H9 (cell line): ENCODE measurements at regions not wholly inside any gene's neighbourhood (a gene's known extent, or its start where the extent isn't known, plus 50 kb on each side); places are given as distances from the start of the nearest gene placed in this dataset.

Experiments
- DNase-seq: peaks from one replicate; pipeline ENCODE4 v3.0.0-alpha.2; 2017
- H2AFZ ChIP-seq: one replicate; pipeline ENCODE4 v1.6.1; 2013; ENCODE audit warnings: mild to moderate bottlenecking, low read length, control low read depth, moderate library complexity
- H2AK5ac ChIP-seq: 2 replicates; pipeline ENCODE4 v1.6.1; 2013; ENCODE audit warnings: low read length, control low read depth, mixed read lengths; ENCODE audit not compliant: insufficient read length
- H2BK120ac ChIP-seq: one replicate; pipeline ENCODE4 v1.6.1; 2013; ENCODE audit warnings: low read depth, mild to moderate bottlenecking, low read length, control low read depth, inconsistent platforms; ENCODE audit not compliant: poor library complexity, severe bottlenecking
- H2BK12ac ChIP-seq: 2 replicates; pipeline ENCODE4 v1.6.1; 2013; ENCODE audit warnings: low read length, control low read depth, mixed read lengths, low read depth; ENCODE audit not compliant: insufficient read length
- H2BK15ac ChIP-seq: 2 replicates; pipeline ENCODE4 v1.6.1; 2013; ENCODE audit warnings: low read depth, low read length, control low read depth
- H2BK20ac ChIP-seq: one replicate; pipeline ENCODE4 v1.6.1; 2013; ENCODE audit warnings: low read depth, mild to moderate bottlenecking, low read length, control low read depth, inconsistent platforms; ENCODE audit not compliant: poor library complexity, severe bottlenecking
- H2BK5ac ChIP-seq: 2 replicates; pipeline ENCODE4 v1.6.1; 2013; ENCODE audit warnings: low read length, control low read depth, mixed read lengths; ENCODE audit not compliant: insufficient read length
- H3K14ac ChIP-seq: 2 replicates; pipeline ENCODE4 v1.6.1; 2013; ENCODE audit warnings: low read length, control low read depth; ENCODE audit not compliant: insufficient read depth
- H3K18ac ChIP-seq: 2 replicates; pipeline ENCODE4 v1.6.1; 2013; ENCODE audit warnings: low read depth, mild to moderate bottlenecking, mixed read lengths, low read length, control low read depth; ENCODE audit not compliant: insufficient read length
- H3K23ac ChIP-seq: 2 replicates; pipeline ENCODE4 v1.6.1; 2013; ENCODE audit warnings: low read length, control low read depth, mixed read lengths, low read depth; ENCODE audit not compliant: insufficient read length
- H3K23me2 ChIP-seq: 2 replicates; pipeline ENCODE4 v1.6.1; 2013; ENCODE audit warnings: low read depth, mild to moderate bottlenecking, mixed read lengths, low read length, control low read depth; ENCODE audit not compliant: insufficient read length, poor library complexity, severe bottlenecking
- H3K27ac ChIP-seq: 2 replicates; pipeline ENCODE4 v1.5.1; 2013; ENCODE audit warnings: low read length, control low read depth, mixed read lengths, low read depth; ENCODE audit not compliant: insufficient read length
- H3K27me3 ChIP-seq: 2 replicates; pipeline ENCODE4 v1.6.1; 2013; ENCODE audit warnings: low read length, control low read depth, inconsistent platforms; ENCODE audit not compliant: insufficient read depth
- H3K4ac ChIP-seq: 2 replicates; pipeline ENCODE4 v1.6.1; 2013; ENCODE audit warnings: low read depth, mild to moderate bottlenecking, control low read depth, inconsistent platforms, low read length, moderate library complexity
- H3K4me1 ChIP-seq: 2 replicates; pipeline ENCODE4 v1.6.1; 2013; ENCODE audit warnings: low read length, control low read depth, inconsistent platforms; ENCODE audit not compliant: insufficient read depth
- H3K4me2 ChIP-seq: 2 replicates; pipeline ENCODE4 v1.6.1; 2013; ENCODE audit warnings: low read length, control low read depth, mixed read lengths; ENCODE audit not compliant: insufficient read length, insufficient read depth
- H3K56ac ChIP-seq: 2 replicates; pipeline ENCODE4 v1.6.1; 2013; ENCODE audit warnings: low read depth, mild to moderate bottlenecking, mixed read lengths, low read length, control low read depth; ENCODE audit not compliant: insufficient read length
- H3K79me1 ChIP-seq: 2 replicates; pipeline ENCODE4 v1.6.1; 2013; ENCODE audit warnings: low read depth, mild to moderate bottlenecking, moderate library complexity, low read length, control low read depth, inconsistent platforms; ENCODE audit not compliant: insufficient read depth, poor library complexity, severe bottlenecking
- H3K79me2 ChIP-seq: 2 replicates; pipeline ENCODE4 v1.6.1; 2013; ENCODE audit warnings: low read length, control low read depth, inconsistent platforms; ENCODE audit not compliant: insufficient read depth
- H3K9ac ChIP-seq: 2 replicates; pipeline ENCODE4 v1.6.1; 2013; ENCODE audit warnings: low read length, control low read depth, mixed read lengths; ENCODE audit not compliant: insufficient read length; ENCODE audit errors: extremely low read depth
- H3K9me3 ChIP-seq: one replicate; pipeline ENCODE4 v1.6.1; 2013; ENCODE audit warnings: low read depth, low read length, inconsistent platforms; ENCODE audit not compliant: control insufficient read depth
- H3T11ph ChIP-seq: one replicate; pipeline ENCODE4 v1.6.1; 2013; ENCODE audit warnings: mild to moderate bottlenecking, low read length, control low read depth, inconsistent platforms
- H4K20me1 ChIP-seq: one replicate; pipeline ENCODE4 v1.6.1; 2013; ENCODE audit not compliant: control insufficient read depth, insufficient read length, insufficient read depth
- H4K5ac ChIP-seq: 2 replicates; pipeline ENCODE4 v1.6.1; 2013; ENCODE audit warnings: low read depth, mild to moderate bottlenecking, mixed read lengths, low read length, control low read depth; ENCODE audit not compliant: insufficient read length
- H4K8ac ChIP-seq: replicated peaks from 2 replicates; pipeline ENCODE4 v1.6.1; 2013; ENCODE audit warnings: low read length, control low read depth, mixed read lengths, low read depth; ENCODE audit not compliant: insufficient read length
- H4K91ac ChIP-seq: 2 replicates; pipeline ENCODE4 v1.6.1; 2013; ENCODE audit warnings: low read depth, mild to moderate bottlenecking, moderate library complexity, mixed read lengths, low read length, control low read depth; ENCODE audit not compliant: insufficient read length
- H3K27ac Mint-ChIP-seq, 3 experiments: 2 replicates in 2 of 3; 3 replicates in 1 of 3; pipeline ENCODE4 v1.8.0; 2020 to 2021; ENCODE audit warnings: mixed read lengths in 3 of 3, mild to moderate bottlenecking in 1 of 3, moderate library complexity in 1 of 3
- H3K27me3 Mint-ChIP-seq: 2 replicates; pipeline ENCODE4 v1.8.0; 2021; ENCODE audit warnings: low read depth, mild to moderate bottlenecking, moderate library complexity, mixed read lengths
- H3K36me3 Mint-ChIP-seq, 3 experiments: 2 replicates in 2 of 3; 3 replicates in 1 of 3; pipeline ENCODE4 v1.8.0; 2020 to 2021; ENCODE audit warnings: low read depth in 3 of 3, mixed read lengths in 3 of 3; ENCODE audit not compliant: insufficient read depth in 1 of 3
- H3K4me1 Mint-ChIP-seq, 2 experiments: 2 replicates each; pipeline ENCODE4 v1.8.0; 2020; ENCODE audit warnings: mixed read lengths in 2 of 2
- H3K4me3 Mint-ChIP-seq, 2 experiments: 2 replicates in 1 of 2; 3 replicates in 1 of 2; pipeline ENCODE4 v1.8.0; 2020 to 2021; ENCODE audit warnings: mild to moderate bottlenecking in 2 of 2, mixed read lengths in 2 of 2, moderate library complexity in 1 of 2
- H3K9me3 Mint-ChIP-seq, 2 experiments: 2 replicates in 1 of 2; 3 replicates in 1 of 2; pipeline ENCODE4 v1.8.0; 2020; ENCODE audit warnings: mild to moderate bottlenecking in 2 of 2, mixed read lengths in 2 of 2, moderate library complexity in 1 of 2
- CTCF ChIP-seq: fragments of 200-600 bp; sonication (generic); conservative IDR thresholded peaks from 3 replicates; pipeline ENCODE4 v1.8.0; 2021; ENCODE audit warnings: antibody characterized with exemption, mild to moderate bottlenecking
- WGBS: extraction: QIAGEN DNeasy Blood & Tissue Kit; methylation state at CpG from one replicate; pipeline ENCODE4 v1.1.7; 2013; ENCODE audit warnings: missing lambda C conversion rate, low lambda C conversion rate, mixed read lengths; ENCODE audit not compliant: insufficient read length; ENCODE audit errors: extremely low coverage; 5-methylcytosine and 5-hydroxymethylcytosine counted together

- H3K4me3 Mint-ChIP-seq = no peak overlapping the region
- H3K27me3 Mint-ChIP-seq = no peaks in the 10 kb centered on the region
- Histone ChIP-seq H3K4me2 (no peak overlapping the region), H3K23ac (no peak overlapping the region), H3K14ac (no peak overlapping the region), H4K8ac (no peak overlapping the region), H3K4ac (no peak overlapping the region), H2BK120ac (no peak overlapping the region), H2AFZ (no peak overlapping the region), H3T11ph (no peak overlapping the region), H3K27me3 (no peaks in the 10 kb centered on the region), H4K5ac (no peak overlapping the region), H3K9ac (peak overlapping the region; percentile 44), H3K56ac (no peak overlapping the region), H4K20me1 (no peaks in the 10 kb centered on the region), H3K79me2 (no peaks in the 10 kb centered on the region), H2BK5ac (no peak overlapping the region), H2BK12ac (no peak overlapping the region), H2BK20ac (no peak overlapping the region), H3K18ac (no peak overlapping the region), H3K9me3 (no peaks in the 10 kb centered on the region), H2AK5ac (no peak overlapping the region), H3K27ac (no peak overlapping the region), H2BK15ac (no peak overlapping the region), H3K23me2 (no peaks in the 10 kb centered on the region), H4K91ac (no peak overlapping the region), H3K79me1 (no peaks in the 10 kb centered on the region), H3K4me1 (peaks cover 3% of the 10 kb centered on the region; the same call in 1 of the 2 replicates)
- peak overlapping the region in 1 of 3 experiments; percentile 45; a peak in 3 of 7 replicates for H3K27ac Mint-ChIP-seq
- no peak for TF ChIP-seq CTCF
- H3K36me3 Mint-ChIP-seq = no peaks in the 10 kb centered on the region
- no peaks in the 10 kb centered on the region for H3K9me3 Mint-ChIP-seq
- no CpG with 5 or more reads among the region's 2 CpGs for WGBS
- peaks cover 20 to 23% of the 10 kb centered on the region in 2 experiments for H3K4me1 Mint-ChIP-seq
- DNase-seq = no peak
Observed at GRCh38 chr13:83722443-83722842, 159.8 kb downstream of the SLITRK1 start.
